Stomach (tissue), 4 donors: ENCODE measurements at regions not wholly inside any gene's neighbourhood (a gene's known extent, or its start where the extent isn't known, plus 50 kb on each side); places are given as distances from the start of the nearest gene placed in this dataset.

Experiments used
- CTCF ChIP-seq, 7 experiments: fragments of 450-650 bp in 4 of 7; fragments of 200-600 bp in 3 of 7; sonication (generic) in 3 of 7; IDR thresholded peaks; one replicate each; pipeline ENCODE4 v1.5.1; 2016 to 2019; ENCODE audit warnings: antibody characterized with exemption in 7 of 7, control low read depth in 2 of 7, mild to moderate bottlenecking in 1 of 7
- EP300 ChIP-seq: sonication (generic); formaldehyde crosslinking; IDR thresholded peaks from one replicate; pipeline ENCODE4 v1.6.1; 2017; ENCODE audit warnings: antibody characterized with exemption
- POLR2A ChIP-seq, 4 donors: fragments of 450-650 bp; IDR thresholded peaks; one replicate each; pipeline ENCODE4 v1.6.1; 2016; ENCODE audit warnings: antibody characterized with exemption in 4 of 4, control low read depth in 2 of 4, mild to moderate bottlenecking in 1 of 4, moderate library complexity in 1 of 4

- no peak for TF ChIP-seq POLR2A (IDR thresholded peaks at IDR 0.05)
- no peak for TF ChIP-seq CTCF (IDR thresholded peaks at IDR 0.05)
- no peak for TF ChIP-seq EP300
These were observed 49.9 kb upstream of the RFXAP start for GRCh38 chr13:36769126-36769525.
